ENCODE measurements at regions not wholly inside any gene's neighbourhood (a gene's known extent, or its start where the extent isn't known, plus 50 kb on each side); places are given as distances from the start of the nearest gene placed in this dataset.

- TF ChIP-seq CTCF (IDR thresholded peaks at IDR 0.05; ENCODE audit: insufficient read depth, low read depth, low read length): no peak
- no peak overlapping the region for H3K4me3 ChIP-seq (ENCODE audit: low read depth, low read length)
- no peak for DNase-seq (ENCODE audit: low read depth)
Measured at GRCh38 chr15:97171556-97171955, 788.9 kb upstream of the ARRDC4 start.

- no peak for TF ChIP-seq CTCF (IDR thresholded peaks at IDR 0.05; ENCODE audit: insufficient read depth, low read depth, low read length)
- DNase-seq (ENCODE audit: low read depth): no peak
- no peak overlapping the region for H3K4me3 ChIP-seq (ENCODE audit: low read depth, low read length)
Measured at GRCh38 chr15:97174886-97175540, 785.5 kb upstream of the ARRDC4 start.

GRCh38 chr15:97177151-97177577 is 783.3 kb upstream of the ARRDC4 start:
- TF ChIP-seq CTCF (IDR thresholded peaks at IDR 0.05; ENCODE audit: insufficient read depth, low read depth, low read length): no peak
- H3K4me3 ChIP-seq (ENCODE audit: low read depth, low read length): no peak overlapping the region
- peak; percentile 1 for DNase-seq (ENCODE audit: low read depth)

DNA sequence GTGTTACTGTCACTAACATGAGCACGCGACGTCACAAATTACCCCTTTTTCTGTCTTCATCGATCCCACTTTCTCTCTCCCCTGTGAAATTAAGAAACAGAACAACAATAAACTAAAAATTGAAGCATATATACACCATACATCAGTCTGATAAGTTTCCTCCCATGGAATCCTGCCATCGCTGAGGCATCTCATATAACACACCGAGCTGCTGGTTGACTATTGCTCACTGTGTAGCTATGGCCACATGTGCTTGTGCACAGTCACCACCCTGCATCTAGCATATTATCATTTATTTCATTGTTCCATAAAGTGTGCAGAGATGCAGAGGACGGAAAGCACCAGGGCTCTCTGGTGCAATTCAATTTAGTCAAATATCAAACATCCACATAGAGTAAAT is 777.9 kb upstream of the ARRDC4 start:
- TF ChIP-seq CTCF (IDR thresholded peaks at IDR 0.05; ENCODE audit: insufficient read depth, low read depth, low read length): no peak
- H3K4me3 ChIP-seq (ENCODE audit: low read depth, low read length): no peak overlapping the region
- no peak for DNase-seq (ENCODE audit: low read depth)

- peak; percentile 42 for DNase-seq (ENCODE audit: low read depth)
- no peak for TF ChIP-seq CTCF (IDR thresholded peaks at IDR 0.05; ENCODE audit: insufficient read depth, low read depth, low read length)
- no peak overlapping the region for H3K4me3 ChIP-seq (ENCODE audit: low read depth, low read length)
Measured at GRCh38 chr15:97189162-97189780, 771.2 kb upstream of the ARRDC4 start.

GRCh38 chr15:97194750-97195149 is 765.8 kb upstream of the ARRDC4 start:
- no peak for DNase-seq (ENCODE audit: low read depth)
- no peak for TF ChIP-seq CTCF (IDR thresholded peaks at IDR 0.05; ENCODE audit: insufficient read depth, low read depth, low read length)
- no peak overlapping the region for H3K4me3 ChIP-seq (ENCODE audit: low read depth, low read length)

Data from fibroblast of villous mesenchyme (primary cell).